B cell (primary cell): ENCODE measurements at regions not wholly inside any gene's neighbourhood (a gene's known extent, or its start where the extent isn't known, plus 50 kb on each side); places are given as distances from the start of the nearest gene placed in this dataset.
A peak's percentile ranks its signal among the peaks of the same experiment; 100 is the strongest.

Experiments used
- ATAC-seq: fragments of 200-7000 bp; cut with Tn5 transposase; one replicate; pipeline ENCODE4 v1.10.0; 2021; ENCODE audit warnings: low read depth, mild to moderate bottlenecking, moderate number of reproducible peaks, moderate library complexity
- CTCF ChIA-PET: fragments of 350-600 bp; sonication (Branson Sonifier 250); formaldehyde crosslinking; loops from one replicate; lab custom pipeline; 2021; ENCODE audit warnings: antibody characterized with exemption, inconsistent platforms; lab: Charles Lee
- POLR2A ChIA-PET: fragments of 350-600 bp; sonication (Branson Sonifier 250); formaldehyde crosslinking; loops from one replicate; lab custom pipeline; 2021; ENCODE audit warnings: antibody characterized with exemption; lab: Charles Lee
- DNase-seq: peaks from one replicate; pipeline ENCODE4 v3.0.0; 2013
- H2AFZ ChIP-seq: 2 replicates; pipeline ENCODE4 v1.6.1; 2012; ENCODE audit warnings: mild to moderate bottlenecking, low read depth, low read length; ENCODE audit not compliant: insufficient read depth, poor library complexity, severe bottlenecking
- H3K27ac ChIP-seq, 2 donors: 1 replicate in 1 of 2; 2 replicates in 1 of 2; pipeline ENCODE4 v1.5.1; 2012 to 2013; ENCODE audit warnings: low read length in 2 of 2, mild to moderate bottlenecking in 2 of 2, moderate library complexity in 1 of 2
- H3K27me3 ChIP-seq, 4 experiments: fragments of 200-600 bp in 1 of 4; sonication (generic) in 1 of 4; replicated peaks in 1 of 4; 1 replicate in 2 of 4; 2 replicates in 2 of 4; pipeline versions ENCODE4 v1.6.1 to v1.7.0; 2013 to 2016; ENCODE audit warnings: low read length in 3 of 4, mild to moderate bottlenecking in 2 of 4, mixed read lengths in 1 of 4, moderate library complexity in 1 of 4; ENCODE audit not compliant: insufficient read depth in 4 of 4, control insufficient read depth in 3 of 4; ENCODE audit errors: control extremely low read depth in 1 of 4
- H3K36me3 ChIP-seq, 2 experiments: replicated peaks in 1 of 2; 1 replicate in 1 of 2; 2 replicates in 1 of 2; pipeline versions ENCODE4 v1.6.1 to v1.7.1; 2013; ENCODE audit warnings: low read length in 1 of 2; ENCODE audit not compliant: insufficient read depth in 2 of 2, control insufficient read depth in 1 of 2; ENCODE audit errors: control extremely low read depth in 1 of 2, extremely low read depth in 1 of 2
- H3K4me1 ChIP-seq, 2 donors: fragments of 200-600 bp in 1 of 2; sonication (generic) in 1 of 2; 1 replicate in 1 of 2; 2 replicates in 1 of 2; pipeline versions ENCODE4 v1.5.1 to v1.6.1; 2013 to 2017; ENCODE audit warnings: low read length in 2 of 2; ENCODE audit not compliant: control insufficient read depth in 2 of 2, insufficient read depth in 2 of 2
- H3K4me2 ChIP-seq: replicated peaks from 2 replicates; pipeline ENCODE3; 2012; ENCODE audit warnings: mild to moderate bottlenecking, low read depth, low read length; ENCODE audit not compliant: poor library complexity, severe bottlenecking
- H3K4me3 ChIP-seq, 5 experiments: fragments of 200-600 bp in 1 of 5; sonication (generic) in 1 of 5; 1 replicate in 3 of 5; 2 replicates in 2 of 5; pipeline versions ENCODE4 v1.5.1 to v1.7.0; 2011 to 2016; ENCODE audit warnings: low read length in 4 of 5, mild to moderate bottlenecking in 4 of 5, low read depth in 2 of 5, control low read depth in 1 of 5, moderate library complexity in 1 of 5; ENCODE audit not compliant: insufficient read depth in 1 of 5; ENCODE audit errors: control extremely low read depth in 1 of 5, extremely low read depth in 1 of 5
- H3K79me2 ChIP-seq: fragments of 200-600 bp; sonication (generic); one replicate; pipeline ENCODE4 v1.6.0; 2016; ENCODE audit warnings: low read length; ENCODE audit not compliant: control insufficient read depth, insufficient read depth
- H3K9ac ChIP-seq: fragments of 200-600 bp; sonication (generic); 2 replicates; pipeline ENCODE4 v1.6.1; 2017; ENCODE audit warnings: mild to moderate bottlenecking, low read length, moderate library complexity
- H3K9me3 ChIP-seq, 3 donors: one replicate each; pipeline versions ENCODE4 v1.6.1 to v1.7.1; 2013; ENCODE audit warnings: low read length in 2 of 3; ENCODE audit not compliant: control insufficient read depth in 2 of 3, insufficient read depth in 1 of 3; ENCODE audit errors: control extremely low read depth in 1 of 3
- H4K20me1 ChIP-seq: 2 replicates; pipeline ENCODE4 v1.6.0; 2012; ENCODE audit warnings: mild to moderate bottlenecking, low read length; ENCODE audit not compliant: insufficient read depth, control insufficient read depth, poor library complexity, severe bottlenecking
- H3K27ac Mint-ChIP-seq: one replicate; pipeline ENCODE4 v1.8.0; 2021; ENCODE audit warnings: mixed read lengths
- H3K27me3 Mint-ChIP-seq: one replicate; pipeline ENCODE4 v1.8.0; 2021; ENCODE audit warnings: mixed read lengths
- H3K4me1 Mint-ChIP-seq: one replicate; pipeline ENCODE4 v1.8.0; 2021; ENCODE audit warnings: mixed read lengths
- H3K4me3 Mint-ChIP-seq: one replicate; pipeline ENCODE4 v1.8.0; 2021; ENCODE audit warnings: mixed read lengths
- H3K9me3 Mint-ChIP-seq: one replicate; pipeline ENCODE4 v1.8.0; 2022; ENCODE audit warnings: mixed read lengths; ENCODE audit not compliant: insufficient read depth
- EZH2 ChIP-seq: IDR thresholded peaks from 2 replicates; pipeline ENCODE4 v1.6.1; 2012; ENCODE audit warnings: borderline replicate concordance, low read depth, mild to moderate bottlenecking, moderate library complexity, low read length; ENCODE audit not compliant: insufficient read depth, poor library complexity, severe bottlenecking
- WGBS: methylation state at CpG from one replicate; pipeline ENCODE4 v1.1.5; 2013; ENCODE audit warnings: missing lambda C conversion rate; ENCODE audit not compliant: insufficient coverage; 5-methylcytosine and 5-hydroxymethylcytosine counted together
- intact Hi-C: fragments of 100-400 bp; cut with micrococcal nuclease; formaldehyde crosslinking; loops from one replicate; pipeline ENCODE4 v1.10.0; 2022
- TF ChIP-seq, protein P1 (sequence below): fragments of 200-600 bp; IDR thresholded peaks from one replicate; pipeline ENCODE4 v1.8.0; 2022; ENCODE audit warnings: antibody characterized with exemption, mild to moderate bottlenecking

DNA sequence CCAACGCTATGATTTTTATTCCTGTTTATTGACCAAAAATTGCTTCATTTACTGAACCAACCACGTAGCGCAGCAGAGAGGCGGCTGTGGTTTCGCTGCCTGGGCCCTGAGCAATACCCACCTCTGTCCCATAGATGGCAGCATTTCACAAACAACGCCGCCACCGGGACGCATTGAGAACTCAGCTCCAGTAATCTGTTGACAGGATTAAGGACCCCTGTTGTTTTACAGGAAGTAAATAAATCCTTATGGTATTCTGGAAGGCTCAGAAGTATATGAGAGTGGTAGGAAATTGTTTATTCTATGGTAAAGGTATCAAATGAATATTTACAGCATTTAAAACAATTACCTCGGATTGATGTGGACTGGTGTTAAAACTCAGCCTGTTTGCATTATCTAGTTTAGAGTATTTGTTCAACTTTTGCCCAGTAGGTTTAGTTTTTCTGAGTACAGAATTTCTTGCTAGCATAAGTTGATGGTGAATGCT is 547.9 kb upstream of the SLC35B3 start:
- Histone ChIP-seq H3K27me3 (no peaks in the 10 kb centered on the region), H2AFZ (peak overlapping the region; percentile 17), H3K9me3 (no peaks in the 10 kb centered on the region), H4K20me1 (no peaks in the 10 kb centered on the region), H3K27ac (no peak overlapping the region), H3K4me3 (no peak overlapping the region), H3K79me2 (no peaks in the 10 kb centered on the region), H3K4me1 (peaks cover 0 to 3% of the 10 kb centered on the region in 2 donors), H3K4me2 (no peak overlapping the region), H3K9ac (no peak overlapping the region), H3K36me3 (no peaks in the 10 kb centered on the region)
- H3K27ac Mint-ChIP-seq: no peak overlapping the region
- no peak overlapping the region for H3K4me3 Mint-ChIP-seq
- H3K9me3 Mint-ChIP-seq: peaks cover 3% of the 10 kb centered on the region
- ChIA-PET POLR2A (no interaction called here), CTCF (interaction anchor here (0.5 to 3.8 kb wide), 12 partner anchors 9 to 1483 kb away, joined by 3 to 50 read pairs (median 4); no protein-coding TSS in a partner anchor)
- TF ChIP-seq EZH2: no peak
- TF ChIP-seq, protein P1, sequence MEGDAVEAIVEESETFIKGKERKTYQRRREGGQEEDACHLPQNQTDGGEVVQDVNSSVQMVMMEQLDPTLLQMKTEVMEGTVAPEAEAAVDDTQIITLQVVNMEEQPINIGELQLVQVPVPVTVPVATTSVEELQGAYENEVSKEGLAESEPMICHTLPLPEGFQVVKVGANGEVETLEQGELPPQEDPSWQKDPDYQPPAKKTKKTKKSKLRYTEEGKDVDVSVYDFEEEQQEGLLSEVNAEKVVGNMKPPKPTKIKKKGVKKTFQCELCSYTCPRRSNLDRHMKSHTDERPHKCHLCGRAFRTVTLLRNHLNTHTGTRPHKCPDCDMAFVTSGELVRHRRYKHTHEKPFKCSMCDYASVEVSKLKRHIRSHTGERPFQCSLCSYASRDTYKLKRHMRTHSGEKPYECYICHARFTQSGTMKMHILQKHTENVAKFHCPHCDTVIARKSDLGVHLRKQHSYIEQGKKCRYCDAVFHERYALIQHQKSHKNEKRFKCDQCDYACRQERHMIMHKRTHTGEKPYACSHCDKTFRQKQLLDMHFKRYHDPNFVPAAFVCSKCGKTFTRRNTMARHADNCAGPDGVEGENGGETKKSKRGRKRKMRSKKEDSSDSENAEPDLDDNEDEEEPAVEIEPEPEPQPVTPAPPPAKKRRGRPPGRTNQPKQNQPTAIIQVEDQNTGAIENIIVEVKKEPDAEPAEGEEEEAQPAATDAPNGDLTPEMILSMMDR: peak; percentile 90
- ATAC-seq (peak; percentile 64), DNase-seq (peak; percentile 45)
- H3K4me1 Mint-ChIP-seq: no peaks in the 10 kb centered on the region
- WGBS: 0% methylated on average over 5 of the region's 10 CpGs
- intact Hi-C loops: loop anchor here (1.0 kb wide), 1 partner anchor 1452 kb away; no protein-coding TSS in a partner anchor
- H3K27me3 Mint-ChIP-seq: no peaks in the 10 kb centered on the region

DNA sequence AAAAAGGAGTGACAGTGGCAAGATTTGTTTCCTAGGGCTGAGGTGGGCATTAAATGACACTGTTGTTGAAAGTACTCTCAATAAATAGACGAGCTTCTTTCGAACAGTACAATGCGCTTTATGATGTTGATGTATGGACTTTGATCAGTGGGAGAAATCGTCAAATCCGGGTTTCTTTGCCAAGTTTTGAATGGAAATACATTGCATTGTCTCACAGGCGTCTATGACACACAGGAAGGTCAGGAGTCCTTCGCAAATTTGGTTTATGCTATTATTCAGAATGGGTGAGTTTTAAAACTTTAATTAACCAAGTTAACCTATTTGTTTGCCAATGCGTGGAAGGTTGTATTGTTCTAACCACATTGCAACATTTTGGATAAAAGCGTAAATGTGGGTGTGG is 547.3 kb upstream of the SLC35B3 start:
- TF ChIP-seq EZH2: no peak
- TF ChIP-seq, protein P1: no peak
- ChIA-PET POLR2A (no interaction called here), CTCF (interaction anchor here (0.9 to 3.8 kb wide), 11 partner anchors 9 to 1483 kb away, joined by 3 to 50 read pairs (median 4); no protein-coding TSS in a partner anchor)
- Histone ChIP-seq H3K36me3 (no peaks in the 10 kb centered on the region), H3K79me2 (no peaks in the 10 kb centered on the region), H3K9me3 (no peaks in the 10 kb centered on the region), H3K27me3 (no peaks in the 10 kb centered on the region), H4K20me1 (no peaks in the 10 kb centered on the region), H3K4me1 (peaks cover 0 to 3% of the 10 kb centered on the region in 2 donors), H3K9ac (no peak overlapping the region), H3K4me2 (no peak overlapping the region), H2AFZ (peak overlapping the region; percentile 17), H3K27ac (no peak overlapping the region), H3K4me3 (no peak overlapping the region)
- peaks cover 3% of the 10 kb centered on the region for H3K9me3 Mint-ChIP-seq
- H3K27ac Mint-ChIP-seq: no peak overlapping the region
- 79% methylated on average over 6 of the region's 9 CpGs for WGBS
- H3K4me1 Mint-ChIP-seq: no peaks in the 10 kb centered on the region
- ATAC-seq (no peak), DNase-seq (no peak)
- intact Hi-C loops: loop anchor here (1.0 kb wide), 1 partner anchor 1453 kb away; no protein-coding TSS in a partner anchor
- no peaks in the 10 kb centered on the region for H3K27me3 Mint-ChIP-seq
- H3K4me3 Mint-ChIP-seq: no peak overlapping the region
